ENCODE measurements at regions not wholly inside any gene's neighbourhood (a gene's known extent, or its start where the extent isn't known, plus 50 kb on each side); places are given as distances from the start of the nearest gene placed in this dataset.

GRCh38 chr1:34278211-34278610 lies 101.5 kb downstream of the C1orf94 start:
- Histone ChIP-seq H4K8ac (replicated peaks; ENCODE audit: insufficient read length, low read depth, low read length) (no peak overlapping the region), H2BK120ac (ENCODE audit: low read depth, low read length, poor library complexity, severe bottlenecking) (no peak overlapping the region), H4K91ac (ENCODE audit: insufficient read length, low read depth, low read length) (no peak overlapping the region), H2BK20ac (ENCODE audit: low read depth, low read length, poor library complexity, severe bottlenecking) (no peak overlapping the region), H3K27me3 (ENCODE audit: insufficient read depth, low read length) (no peaks in the 10 kb centered on the region; the same call in 1 of the 2 replicates), H3K4me1 (ENCODE audit: insufficient read depth, low read length) (no peaks in the 10 kb centered on the region), H2BK15ac (ENCODE audit: low read depth, low read length) (no peak overlapping the region), H3T11ph (ENCODE audit: low read length) (no peak overlapping the region), H2BK5ac (ENCODE audit: insufficient read length, low read length) (no peak overlapping the region), H2AK5ac (ENCODE audit: insufficient read length, low read length) (no peak overlapping the region), H3K23me2 (ENCODE audit: insufficient read length, low read depth, low read length, poor library complexity, severe bottlenecking) (no peaks in the 10 kb centered on the region), H3K14ac (ENCODE audit: insufficient read depth, low read length) (no peak overlapping the region), H3K27ac (ENCODE audit: insufficient read length, low read depth, low read length) (no peak overlapping the region), H3K9ac (ENCODE audit: extremely low read depth, insufficient read length, low read length) (no peak overlapping the region), H3K4me2 (ENCODE audit: insufficient read depth, insufficient read length, low read length) (no peak overlapping the region), H4K20me1 (ENCODE audit: control insufficient read depth, insufficient read depth, insufficient read length) (no peaks in the 10 kb centered on the region), H3K56ac (ENCODE audit: insufficient read length, low read depth, low read length) (no peak overlapping the region), H3K79me1 (ENCODE audit: insufficient read depth, low read depth, low read length, poor library complexity, severe bottlenecking) (no peaks in the 10 kb centered on the region), H3K4ac (ENCODE audit: low read depth, low read length) (no peak overlapping the region), H2AFZ (ENCODE audit: low read length) (no peak overlapping the region), H3K9me3 (ENCODE audit: control insufficient read depth, low read depth, low read length) (no peaks in the 10 kb centered on the region), H2BK12ac (ENCODE audit: insufficient read length, low read depth, low read length) (no peak overlapping the region), H4K5ac (ENCODE audit: insufficient read length, low read depth, low read length) (no peak overlapping the region), H3K79me2 (ENCODE audit: insufficient read depth, low read length) (no peaks in the 10 kb centered on the region), H3K23ac (ENCODE audit: insufficient read length, low read depth, low read length) (no peak overlapping the region), H3K18ac (ENCODE audit: insufficient read length, low read depth, low read length) (no peak overlapping the region)
- H3K4me1 Mint-ChIP-seq = peaks cover 3 to 4% of the 10 kb centered on the region in 2 experiments; a peak in 2 of 4 replicates
- H3K27ac Mint-ChIP-seq = no peak overlapping the region
- H3K4me3 Mint-ChIP-seq = no peak overlapping the region
- no peak for TF ChIP-seq CTCF (conservative IDR thresholded peaks at IDR 0.05)
- DNase-seq = no peak
- no CpG with 5 or more reads among the region's 4 CpGs for WGBS (ENCODE audit: extremely low coverage, insufficient read length, low lambda C conversion rate)
- H3K9me3 Mint-ChIP-seq = no peaks in the 10 kb centered on the region; a peak in 1 of 5 replicates
- H3K27me3 Mint-ChIP-seq (ENCODE audit: low read depth) = peaks cover 18% of the 10 kb centered on the region
- H3K36me3 Mint-ChIP-seq (ENCODE audit: insufficient read depth in 1 of 3, low read depth in 3 of 3) = no peaks in the 10 kb centered on the region

All from H9 (cell line).